UCSD-AML1 (cell line): ENCODE measurements at regions not wholly inside any gene's neighbourhood (a gene's known extent, or its start where the extent isn't known, plus 50 kb on each side); places are given as distances from the start of the nearest gene placed in this dataset.
"Not testable (repeated sequence)": the region's sequence is repeated elsewhere in the genome, so short reads cannot be mapped to it uniquely, and the experiment has no call there.

Experiments
- DNase-seq: peaks from one replicate; lab custom pipeline; 2025; ENCODE audit not compliant: unreplicated experiment; lab: John Stamatoyannopoulos, UW

GRCh38 chr7:110187877-110188554 is 902.9 kb upstream of the LRRN3 start:
- DNase-seq = no peak

- DNase-seq = no peak
These were observed 886.4 kb upstream of the LRRN3 start for GRCh38 chr7:110204527-110204926.

GRCh38 chr7:110205899-110206298 is 885.0 kb upstream of the LRRN3 start:
- no peak for DNase-seq

GRCh38 chr7:110209884-110210283 is 881.0 kb upstream of the LRRN3 start:
- DNase-seq = no peak

GRCh38 chr7:110210941-110211608 is 879.9 kb upstream of the LRRN3 start:
- DNase-seq = no peak

GRCh38 chr7:110224643-110225042 is 866.3 kb upstream of the LRRN3 start:
- no peak for DNase-seq

GRCh38 chr7:110246118-110246517 is 844.8 kb upstream of the LRRN3 start:
- DNase-seq = no peak

- no peak for DNase-seq
These were observed 837.8 kb upstream of the LRRN3 start for GRCh38 chr7:110253093-110253492.

- DNase-seq = no peak
These were observed 833.3 kb upstream of the LRRN3 start for GRCh38 chr7:110257673-110258072.

GRCh38 chr7:110262251-110262650 is 828.7 kb upstream of the LRRN3 start:
- DNase-seq = no peak

GRCh38 chr7:110264288-110264687 is 826.6 kb upstream of the LRRN3 start:
- DNase-seq = no peak

GRCh38 chr7:110281362-110281761 is 809.6 kb upstream of the LRRN3 start:
- DNase-seq = no peak

GRCh38 chr7:110283056-110283455 is 807.9 kb upstream of the LRRN3 start:
- no peak for DNase-seq

GRCh38 chr7:110291430-110291829 is 799.5 kb upstream of the LRRN3 start:
- no peak for DNase-seq

- DNase-seq = no peak
These were observed 794.6 kb upstream of the LRRN3 start for GRCh38 chr7:110296321-110296720.

GRCh38 chr7:110307776-110308175 is 783.2 kb upstream of the LRRN3 start:
- DNase-seq = no peak

- no peak for DNase-seq
These were observed 782.1 kb upstream of the LRRN3 start for GRCh38 chr7:110308791-110309190.

- DNase-seq = no peak
These were observed 781.0 kb upstream of the LRRN3 start for GRCh38 chr7:110309941-110310340.

- no peak for DNase-seq
These were observed 779.4 kb upstream of the LRRN3 start for GRCh38 chr7:110311556-110311955.

GRCh38 chr7:110317541-110318265 is 773.2 kb upstream of the LRRN3 start:
- DNase-seq = no peak

- DNase-seq = not testable (repeated sequence)
These were observed 770.6 kb upstream of the LRRN3 start for GRCh38 chr7:110320285-110320684.

- no peak for DNase-seq
These were observed 768.1 kb upstream of the LRRN3 start for GRCh38 chr7:110322796-110323195.
